NB4 (cell line): ENCODE measurements at regions not wholly inside any gene's neighbourhood (a gene's known extent, or its start where the extent isn't known, plus 50 kb on each side); places are given as distances from the start of the nearest gene placed in this dataset.

ENCODE experiments used
- DNase-seq: peaks from one replicate; pipeline ENCODE4 v3.0.0; 2010; ENCODE audit warnings: low read depth
- H3K4me3 ChIP-seq: one replicate; pipeline ENCODE4 v1.5.1; 2011; ENCODE audit warnings: mild to moderate bottlenecking, low read depth, low read length, moderate library complexity
- CTCF ChIP-seq: IDR thresholded peaks from one replicate; pipeline ENCODE4 v1.5.1; 2012; ENCODE audit warnings: low read depth, low read length
- MAX ChIP-seq: IDR thresholded peaks from 2 replicates; pipeline ENCODE4 v1.6.1; 2011; ENCODE audit warnings: low read depth, low read length
- MYC ChIP-seq: IDR thresholded peaks from 2 replicates; pipeline ENCODE4 v1.6.1; 2011; ENCODE audit warnings: low read depth, low read length
- POLR2A ChIP-seq: IDR thresholded peaks from 2 replicates; pipeline ENCODE4 v1.6.1; 2011; ENCODE audit warnings: mild to moderate bottlenecking; ENCODE audit not compliant: insufficient read length; ENCODE audit errors: extremely low read depth

- no peak for DNase-seq
- TF ChIP-seq MYC (no peak), POLR2A (no peak), CTCF (no peak), MAX (no peak)
- no peak overlapping the region for H3K4me3 ChIP-seq
Observed at GRCh38 chr12:13812168-13812567, 169.2 kb downstream of the GRIN2B start.

GRCh38 chr12:13811061-13811460 lies 170.3 kb downstream of the GRIN2B start:
- TF ChIP-seq MAX = no peak
- DNase-seq = no peak
- H3K4me3 ChIP-seq = no peak overlapping the region

- TF ChIP-seq MAX = no peak
- no peak for TF ChIP-seq POLR2A
- TF ChIP-seq CTCF = no peak
- no peak for TF ChIP-seq MYC
- DNase-seq = no peak
Observed at GRCh38 chr12:13805041-13805440, 176.4 kb downstream of the GRIN2B start.

DNA sequence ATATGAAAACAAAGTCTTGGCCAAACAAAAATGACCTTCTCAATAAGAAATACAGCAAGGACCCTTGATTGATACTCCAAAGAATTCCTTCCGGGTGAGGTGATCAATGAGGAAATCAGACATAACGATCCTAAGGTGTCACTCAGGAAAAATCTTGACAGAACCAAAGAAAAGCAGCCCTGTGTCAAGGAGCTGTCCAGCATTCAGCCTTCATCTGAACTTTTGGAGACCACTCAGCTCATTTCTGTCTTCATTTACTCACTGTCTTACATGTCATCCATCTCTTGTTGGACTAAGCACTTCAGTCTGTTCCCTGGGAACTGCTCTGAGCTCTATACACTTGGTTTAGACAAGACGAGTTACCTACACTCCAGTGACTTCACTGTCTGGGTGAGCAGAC lies 179.9 kb downstream of the GRIN2B start:
- H3K4me3 ChIP-seq = no peak overlapping the region
- DNase-seq = no peak
- TF ChIP-seq MAX = no peak

More at GRCh38 chr12:13805041-13805440, 176.4 kb downstream of the GRIN2B start:
- no peak overlapping the region for H3K4me3 ChIP-seq

- no peak for DNase-seq
- H3K4me3 ChIP-seq = no peak overlapping the region
- TF ChIP-seq MYC (no peak), MAX (no peak), POLR2A (no peak), CTCF (no peak)
Observed at GRCh38 chr12:13799574-13799973, 181.8 kb downstream of the GRIN2B start.

DNA sequence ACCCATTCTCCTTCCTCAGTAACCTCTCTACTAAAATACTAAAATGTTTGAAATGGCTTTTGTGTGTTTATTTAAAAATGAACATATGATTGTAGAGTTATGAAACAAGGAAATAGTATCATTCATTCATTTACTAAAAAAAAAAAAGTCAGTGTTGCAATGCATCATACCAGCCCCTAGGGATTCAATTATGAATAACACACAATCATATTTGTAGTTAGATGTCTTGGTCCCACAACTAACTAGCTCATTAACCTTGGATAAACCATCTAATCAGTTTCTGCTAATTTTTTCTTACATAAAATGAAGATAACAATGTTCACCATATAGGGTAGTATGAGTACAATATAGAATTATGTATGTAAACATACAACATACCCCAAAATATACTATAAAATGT lies 183.2 kb downstream of the GRIN2B start:
- no peak for TF ChIP-seq MYC
- no peak for TF ChIP-seq CTCF
- TF ChIP-seq MAX = no peak
- no peak for TF ChIP-seq POLR2A
- no peak for DNase-seq
- no peak overlapping the region for H3K4me3 ChIP-seq

GRCh38 chr12:13794706-13795105 lies 186.7 kb downstream of the GRIN2B start:
- TF ChIP-seq MYC = no peak
- no peak for TF ChIP-seq MAX
- TF ChIP-seq POLR2A = no peak
- no peak for TF ChIP-seq CTCF
- H3K4me3 ChIP-seq = no peak overlapping the region
- no peak for DNase-seq
